ENCODE measurements at regions not wholly inside any gene's neighbourhood (a gene's known extent, or its start where the extent isn't known, plus 50 kb on each side); places are given as distances from the start of the nearest gene placed in this dataset.
"Not testable (repeated sequence)": the region's sequence is repeated elsewhere in the genome, so short reads cannot be mapped to it uniquely, and the experiment has no call there.

GRCh38 chr7:29703830-29704229, 102.5 kb upstream of the WIPF3 start:
- not testable (repeated sequence) for FAIRE-seq

- not testable (repeated sequence) for FAIRE-seq
Measured at GRCh38 chr7:29709002-29709401, 97.3 kb upstream of the WIPF3 start.

DNA sequence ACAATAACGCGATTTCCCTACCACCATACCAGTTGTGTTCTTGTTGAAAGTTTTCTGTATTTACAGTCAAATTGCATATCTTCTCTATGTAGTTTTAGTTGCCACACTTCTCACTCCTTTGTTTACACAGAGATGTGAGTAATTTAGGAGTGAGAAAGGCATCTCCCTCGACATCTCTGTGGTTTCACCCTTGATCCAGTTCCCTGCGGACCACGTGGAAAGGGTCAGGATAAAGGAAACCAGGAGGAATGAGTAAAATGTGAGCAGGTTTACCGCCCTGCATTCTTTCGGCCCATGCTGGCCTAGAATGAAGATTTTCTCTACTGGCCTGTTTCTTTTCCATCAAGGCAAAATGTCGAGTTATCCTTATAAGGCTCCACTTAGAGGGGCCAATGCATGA, 83.2 kb upstream of the WIPF3 start:
- FAIRE-seq = not testable (repeated sequence)

DNA sequence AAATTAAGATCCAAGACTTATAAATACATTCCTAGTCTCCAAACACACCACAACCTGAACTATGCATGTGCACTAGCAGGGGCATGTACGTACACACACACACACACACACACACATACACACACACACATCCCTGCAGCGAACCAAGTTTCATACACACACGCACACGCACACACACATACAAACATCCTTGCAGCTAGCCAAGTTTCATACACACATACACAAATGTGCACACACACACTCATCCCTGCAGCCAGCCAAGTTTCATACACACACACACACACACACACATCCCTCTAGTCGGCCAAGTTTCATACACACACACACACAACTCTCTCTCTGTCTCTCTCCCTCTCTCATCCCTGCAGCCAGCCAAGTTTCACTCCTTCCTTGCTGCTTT, 82.7 kb upstream of the WIPF3 start:
- no peak for FAIRE-seq

DNA sequence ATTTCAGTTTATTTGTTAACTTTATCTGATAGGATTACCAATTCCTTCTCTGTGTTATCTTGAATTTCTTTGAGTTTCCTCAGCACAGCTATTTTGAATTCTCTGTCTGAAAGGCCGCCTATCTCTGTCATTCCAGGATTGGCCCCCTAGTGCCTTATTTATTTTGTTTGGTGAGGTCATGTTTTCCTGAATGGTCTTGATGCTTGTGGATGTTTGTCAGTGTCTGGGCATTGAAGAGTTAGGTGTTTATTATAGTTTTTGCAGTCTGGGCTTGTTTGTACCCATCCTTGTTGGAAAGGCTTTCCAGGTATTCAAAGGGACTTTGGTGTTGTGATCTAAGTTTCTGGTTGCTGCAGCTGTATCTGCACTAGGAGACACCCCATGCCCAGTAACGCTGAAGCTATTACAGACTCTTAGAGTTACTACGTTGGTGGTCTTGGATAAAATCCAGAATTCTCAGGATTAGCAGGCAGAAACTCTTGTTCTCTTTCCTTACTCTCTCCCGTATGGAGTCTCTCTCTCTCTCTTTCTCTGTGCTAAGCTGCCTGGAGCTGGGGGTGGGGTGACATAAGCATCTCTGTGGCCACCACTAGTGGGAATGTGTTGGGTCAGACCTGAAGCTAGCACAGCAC, 76.7 kb upstream of the WIPF3 start:
- not testable (repeated sequence) for FAIRE-seq

DNA sequence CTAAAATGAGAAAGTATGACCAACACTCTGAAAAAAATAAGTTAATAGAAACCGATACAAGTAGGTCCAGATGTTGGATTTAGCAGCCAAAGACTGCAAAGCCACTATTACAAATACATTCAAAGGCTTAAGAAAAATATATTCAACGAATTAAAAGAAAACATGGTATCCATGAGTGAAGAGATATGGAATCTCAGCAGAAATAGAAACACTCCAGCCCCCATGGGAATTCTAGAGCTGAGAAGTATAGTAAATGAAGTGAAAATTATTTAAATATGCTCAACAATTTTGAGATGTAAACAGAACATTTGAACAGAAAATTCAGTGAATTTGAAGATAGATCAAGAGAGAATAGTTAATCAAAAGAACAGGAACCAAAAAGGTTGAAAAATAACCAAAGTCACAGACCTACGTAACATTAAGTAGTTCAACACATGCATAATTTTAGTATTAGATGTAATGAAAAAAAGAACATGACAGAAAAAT, 72.0 kb upstream of the WIPF3 start:
- FAIRE-seq = peak; percentile 46

DNA sequence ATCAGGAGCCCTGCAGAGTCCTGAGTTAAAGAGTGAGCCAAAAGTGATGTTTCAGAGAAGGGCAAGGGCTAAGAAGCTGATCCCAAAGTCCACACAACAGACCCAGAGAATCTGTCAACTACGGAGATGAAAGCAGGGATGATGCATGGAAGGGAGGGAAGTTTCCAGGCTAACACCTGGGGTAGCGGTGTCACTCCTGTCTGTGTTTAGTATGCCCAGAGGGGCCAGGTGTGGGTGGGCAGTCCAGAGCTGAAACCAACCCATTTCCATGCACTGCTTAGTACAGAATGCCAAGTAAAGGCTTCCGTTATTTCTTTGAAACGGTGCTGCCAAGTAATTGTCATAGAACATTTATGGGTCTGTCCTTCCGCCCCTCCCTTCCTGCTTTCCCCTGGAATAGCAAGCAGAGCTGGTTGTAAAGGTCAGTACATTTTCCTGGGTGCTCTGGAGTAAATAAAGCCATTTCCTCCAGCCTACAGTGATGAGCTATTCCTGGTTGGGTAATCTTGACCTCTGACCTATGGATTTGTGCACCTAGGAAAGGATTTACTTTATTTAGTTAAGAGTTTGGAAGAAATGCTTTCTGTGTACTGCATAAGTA, 58.6 kb upstream of the WIPF3 start:
- not testable (repeated sequence) for FAIRE-seq

- peak; percentile 81 for FAIRE-seq
Measured at GRCh38 chr7:29748286-29749099, 57.8 kb upstream of the WIPF3 start.

- FAIRE-seq = no peak
Measured at GRCh38 chr7:29749701-29750321, 56.5 kb upstream of the WIPF3 start.

- FAIRE-seq = not testable (repeated sequence)
Measured at GRCh38 chr7:29750373-29750940, 55.9 kb upstream of the WIPF3 start.

DNA sequence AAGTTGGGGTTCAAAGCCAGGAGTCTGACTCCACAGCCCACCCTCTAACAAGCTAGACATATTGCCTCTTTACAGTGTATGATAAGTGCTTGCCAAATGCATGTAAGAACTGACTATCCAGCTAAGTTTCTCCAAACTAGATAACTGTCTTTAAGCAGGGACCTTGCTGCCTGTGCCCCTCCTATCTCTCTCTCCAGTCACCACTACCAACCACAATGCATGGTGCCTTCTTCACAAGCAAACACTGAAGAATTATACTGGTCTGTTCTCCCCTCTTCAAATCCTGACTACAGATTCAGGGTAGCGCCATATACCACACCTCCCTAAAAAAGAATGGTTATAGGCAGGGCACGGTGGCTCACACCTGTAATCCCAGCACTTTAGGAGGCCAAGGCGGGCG, 55.3 kb upstream of the WIPF3 start:
- not testable (repeated sequence) for FAIRE-seq

GRCh38 chr7:29754874-29755490, 51.3 kb upstream of the WIPF3 start:
- FAIRE-seq = no peak

Measured in endometrium (tissue), 2 donors.